GM18951 (cell line): ENCODE measurements at regions not wholly inside any gene's neighbourhood (a gene's known extent, or its start where the extent isn't known, plus 50 kb on each side); places are given as distances from the start of the nearest gene placed in this dataset.
"Not testable (repeated sequence)": the region's sequence is repeated elsewhere in the genome, so short reads cannot be mapped to it uniquely, and the experiment has no call there.

Source experiments
- POLR2A ChIP-seq: IDR thresholded peaks from 4 replicates; pipeline ENCODE4 v1.6.1; 2011; ENCODE audit warnings: mild to moderate bottlenecking; ENCODE audit not compliant: insufficient read length, insufficient read depth; ENCODE audit errors: extremely low read depth
- in situ Hi-C: fragments of 300-500 bp; cut with MboI; formaldehyde crosslinking; loops from one replicate; pipeline ENCODE4 v1.12.0; 2022; ENCODE audit warnings: low sequenced_read_pairs, mixed read lengths, inconsistent platforms; ENCODE audit not compliant: unreplicated experiment

GRCh38 chr2:60351802-60352201, 201.7 kb downstream of the BCL11A start:
- peak; percentile 8 for TF ChIP-seq POLR2A

GRCh38 chr2:60351321-60351720, 202.1 kb downstream of the BCL11A start:
- TF ChIP-seq POLR2A, result no peak
- in situ Hi-C loops, result no loop called here

More at GRCh38 chr2:60351802-60352201, 201.7 kb downstream of the BCL11A start:
- in situ Hi-C loops, result no loop called here

- TF ChIP-seq POLR2A, result no peak
- in situ Hi-C loops, result no loop called here
Observed at GRCh38 chr2:60350791-60351190, 202.7 kb downstream of the BCL11A start.

- TF ChIP-seq POLR2A, result no peak
- in situ Hi-C loops, result no loop called here
Observed at GRCh38 chr2:60347781-60348180, 205.7 kb downstream of the BCL11A start.

- in situ Hi-C loops, result not testable (repeated sequence)
Observed at GRCh38 chr2:60342491-60342890, 211.0 kb downstream of the BCL11A start.

- no peak for TF ChIP-seq POLR2A
- in situ Hi-C loops, result no loop called here
Observed at GRCh38 chr2:60341151-60341550, 212.3 kb downstream of the BCL11A start.

- TF ChIP-seq POLR2A, result no peak
Observed at GRCh38 chr2:60339286-60339685, 214.2 kb downstream of the BCL11A start.

GRCh38 chr2:60337142-60337497, 216.3 kb downstream of the BCL11A start:
- in situ Hi-C loops, result no loop called here
- TF ChIP-seq POLR2A, result no peak

More at GRCh38 chr2:60339286-60339685, 214.2 kb downstream of the BCL11A start:
- in situ Hi-C loops, result no loop called here

GRCh38 chr2:60336442-60337141, 216.9 kb downstream of the BCL11A start:
- in situ Hi-C loops, result no loop called here
- no peak for TF ChIP-seq POLR2A

GRCh38 chr2:60335533-60336237, 217.8 kb downstream of the BCL11A start:
- in situ Hi-C loops, result no loop called here
- TF ChIP-seq POLR2A, result no peak

GRCh38 chr2:60334610-60335009, 218.8 kb downstream of the BCL11A start:
- no peak for TF ChIP-seq POLR2A
- in situ Hi-C loops, result no loop called here

GRCh38 chr2:60333264-60333663, 220.2 kb downstream of the BCL11A start:
- TF ChIP-seq POLR2A, result no peak
- in situ Hi-C loops, result no loop called here

GRCh38 chr2:60331115-60331809, 222.2 kb downstream of the BCL11A start:
- in situ Hi-C loops, result no loop called here
- TF ChIP-seq POLR2A, result no peak

GRCh38 chr2:60329225-60329624, 224.2 kb downstream of the BCL11A start:
- in situ Hi-C loops, result no loop called here
- TF ChIP-seq POLR2A, result no peak
